NCI-H1417 (cell line): ENCODE measurements at regions not wholly inside any gene's neighbourhood (a gene's known extent, or its start where the extent isn't known, plus 50 kb on each side); places are given as distances from the start of the nearest gene placed in this dataset.

ENCODE experiments used
- DNase-seq, 3 experiments: peaks; one replicate each; lab custom pipeline; 2025; lab: John Stamatoyannopoulos, UW

GRCh38 chr10:131668903-131669302 is 231.9 kb upstream of the PPP2R2D start:
- DNase-seq: no peak

GRCh38 chr10:131669838-131670237 is 231.0 kb upstream of the PPP2R2D start:
- no peak for DNase-seq

GRCh38 chr10:131670341-131670740 is 230.5 kb upstream of the PPP2R2D start:
- DNase-seq: no peak

- DNase-seq: no peak
These were observed 227.4 kb upstream of the PPP2R2D start for GRCh38 chr10:131673396-131673795.

- DNase-seq: no peak
These were observed 226.7 kb upstream of the PPP2R2D start for GRCh38 chr10:131674130-131674529.

GRCh38 chr10:131675104-131675503 is 225.7 kb upstream of the PPP2R2D start:
- DNase-seq: no peak

- DNase-seq: peak in 2 of 3 experiments; percentile 4 to 50
These were observed 224.6 kb upstream of the PPP2R2D start for GRCh38 chr10:131676046-131676799.

GRCh38 chr10:131676800-131677421 is 223.9 kb upstream of the PPP2R2D start:
- peak in 1 of 3 experiments; percentile 50 for DNase-seq

GRCh38 chr10:131677671-131678070 is 223.1 kb upstream of the PPP2R2D start:
- no peak for DNase-seq

- no peak for DNase-seq
These were observed 222.6 kb upstream of the PPP2R2D start for GRCh38 chr10:131678171-131678570.

- DNase-seq: no peak
These were observed 222.2 kb upstream of the PPP2R2D start for GRCh38 chr10:131678613-131679012.

- no peak for DNase-seq
These were observed 220.9 kb upstream of the PPP2R2D start for GRCh38 chr10:131679926-131680325.

GRCh38 chr10:131681122-131681521 is 219.7 kb upstream of the PPP2R2D start:
- no peak for DNase-seq

- DNase-seq: no peak
These were observed 219.2 kb upstream of the PPP2R2D start for GRCh38 chr10:131681656-131682055.

- DNase-seq: no peak
These were observed 218.4 kb upstream of the PPP2R2D start for GRCh38 chr10:131682271-131682962.

GRCh38 chr10:131683281-131683861 is 217.4 kb upstream of the PPP2R2D start:
- no peak for DNase-seq

GRCh38 chr10:131683941-131684340 is 216.9 kb upstream of the PPP2R2D start:
- no peak for DNase-seq

GRCh38 chr10:131685007-131685406 is 215.8 kb upstream of the PPP2R2D start:
- DNase-seq: no peak

GRCh38 chr10:131685576-131685975 is 215.2 kb upstream of the PPP2R2D start:
- no peak for DNase-seq

- no peak for DNase-seq
These were observed 213.9 kb upstream of the PPP2R2D start for GRCh38 chr10:131686781-131687420.

GRCh38 chr10:131688304-131688703 is 212.5 kb upstream of the PPP2R2D start:
- no peak for DNase-seq

- DNase-seq: no peak
These were observed 211.8 kb upstream of the PPP2R2D start for GRCh38 chr10:131689016-131689415.
